Tibial nerve (tissue), 4 donors: ENCODE measurements at regions not wholly inside any gene's neighbourhood (a gene's known extent, or its start where the extent isn't known, plus 50 kb on each side); places are given as distances from the start of the nearest gene placed in this dataset.
A peak's percentile ranks its signal among the peaks of the same experiment; 100 is the strongest.

ENCODE experiments used
- DNase-seq, 2 donors: peaks; one replicate each; pipeline ENCODE4 v3.0.0-alpha.2; 2019; ENCODE audit warnings: low spot score in 2 of 2
- H3K27ac ChIP-seq, 4 donors: fragments of 200-600 bp; sonication (generic) in 3 of 4; one replicate each; pipeline ENCODE4 v1.5.1; 2017 to 2019; ENCODE audit warnings: mild to moderate bottlenecking in 1 of 4
- H3K27me3 ChIP-seq, 2 donors: fragments of 200-600 bp; sonication (generic) in 1 of 2; one replicate each; pipeline versions ENCODE4 v1.5.1 to v1.6.0; 2017 to 2019
- H3K36me3 ChIP-seq, 3 donors: fragments of 200-600 bp; sonication (generic); one replicate each; pipeline ENCODE4 v1.5.1; 2018 to 2019
- H3K4me1 ChIP-seq, 4 donors: fragments of 200-600 bp; sonication (generic) in 3 of 4; one replicate each; pipeline ENCODE4 v1.5.1; 2017 to 2019
- H3K4me3 ChIP-seq, 4 donors: fragments of 200-600 bp; sonication (generic) in 3 of 4; one replicate each; pipeline ENCODE4 v1.5.1; 2017 to 2019; ENCODE audit warnings: mild to moderate bottlenecking in 1 of 4, moderate library complexity in 1 of 4
- H3K9me3 ChIP-seq, 4 donors: fragments of 200-600 bp; sonication (generic) in 3 of 4; one replicate each; pipeline ENCODE4 v1.5.1; 2017 to 2019
- CTCF ChIP-seq, 5 experiments: fragments of 200-600 bp in 3 of 5; fragments of 450-650 bp in 2 of 5; sonication (generic) in 3 of 5; IDR thresholded peaks; one replicate each; pipeline ENCODE4 v1.5.1; 2016 to 2019; ENCODE audit warnings: antibody characterized with exemption in 5 of 5, mild to moderate bottlenecking in 3 of 5, moderate library complexity in 2 of 5
- EP300 ChIP-seq, 2 donors: sonication (generic); formaldehyde crosslinking; IDR thresholded peaks; one replicate each; pipeline ENCODE4 v1.6.1; 2017; ENCODE audit warnings: antibody characterized with exemption in 2 of 2, mild to moderate bottlenecking in 1 of 2
- POLR2A ChIP-seq, 2 donors: fragments of 450-650 bp; IDR thresholded peaks; one replicate each; pipeline ENCODE4 v1.6.1; 2017; ENCODE audit warnings: antibody characterized with exemption in 2 of 2, mild to moderate bottlenecking in 2 of 2, moderate library complexity in 2 of 2
- WGBS, 2 donors: methylation state at CpG; one replicate each; pipeline ENCODE4 v1.1.5; 2018; 5-methylcytosine and 5-hydroxymethylcytosine counted together

- WGBS, 2 donors, result 86 to 93% methylated on average over 1 of the region's 1 CpG
- DNase-seq, result no peak
- no peak overlapping the region for H3K27ac ChIP-seq
- H3K36me3 ChIP-seq, result no peaks in the 10 kb centered on the region
- no peak for TF ChIP-seq POLR2A (IDR thresholded peaks at IDR 0.05)
- TF ChIP-seq CTCF (IDR thresholded peaks at IDR 0.05), result no peak
- no peak for TF ChIP-seq EP300 (IDR thresholded peaks at IDR 0.05)
- no peaks in the 10 kb centered on the region for H3K4me1 ChIP-seq
- peaks cover 0 to 26% (median 4%) of the 10 kb centered on the region in 4 donors for H3K9me3 ChIP-seq
- H3K4me3 ChIP-seq, result no peak overlapping the region
- H3K27me3 ChIP-seq, result no peaks in the 10 kb centered on the region
Observed at GRCh38 chr4:100754751-100755150, 236.9 kb upstream of the EMCN start.

- H3K9me3 ChIP-seq, result peaks cover 0 to 7% (median 0%) of the 10 kb centered on the region in 4 donors
- no peaks in the 10 kb centered on the region for H3K36me3 ChIP-seq
- DNase-seq, result no peak
- no peaks in the 10 kb centered on the region for H3K27me3 ChIP-seq
- no peaks in the 10 kb centered on the region for H3K4me1 ChIP-seq
- TF ChIP-seq POLR2A (IDR thresholded peaks at IDR 0.05), result no peak
- TF ChIP-seq EP300 (IDR thresholded peaks at IDR 0.05), result no peak
- no peak for TF ChIP-seq CTCF (IDR thresholded peaks at IDR 0.05)
- H3K4me3 ChIP-seq, result no peak overlapping the region
- H3K27ac ChIP-seq, result no peak overlapping the region
Observed at GRCh38 chr4:100746141-100746739, 228.4 kb upstream of the EMCN start.

GRCh38 chr4:100742045-100742444 is 224.2 kb upstream of the EMCN start:
- peaks cover 0 to 2% (median 0%) of the 10 kb centered on the region in 4 donors for H3K4me1 ChIP-seq
- TF ChIP-seq POLR2A (IDR thresholded peaks at IDR 0.05) (no peak), EP300 (IDR thresholded peaks at IDR 0.05) (no peak), CTCF (IDR thresholded peaks at IDR 0.05) (peak in 2 of 5 experiments; percentile 11 to 13)
- no peaks in the 10 kb centered on the region for H3K27me3 ChIP-seq
- H3K9me3 ChIP-seq, result peaks cover 0 to 3% (median 0%) of the 10 kb centered on the region in 4 donors
- H3K27ac ChIP-seq, result no peak overlapping the region
- no peaks in the 10 kb centered on the region for H3K36me3 ChIP-seq
- H3K4me3 ChIP-seq, result no peak overlapping the region
- DNase-seq, result no peak
- WGBS, 2 donors, result 52 to 55% methylated on average over 4 of the region's 4 CpGs

- no peak overlapping the region for H3K4me3 ChIP-seq
- 74 to 80% methylated on average over 2 of the region's 2 CpGs for WGBS, 2 donors
- peaks cover 0 to 6% (median 0%) of the 10 kb centered on the region in 4 donors for H3K4me1 ChIP-seq
- no peak for TF ChIP-seq EP300 (IDR thresholded peaks at IDR 0.05)
- no peak for TF ChIP-seq CTCF (IDR thresholded peaks at IDR 0.05)
- TF ChIP-seq POLR2A (IDR thresholded peaks at IDR 0.05), result no peak
- H3K36me3 ChIP-seq, result no peaks in the 10 kb centered on the region
- no peaks in the 10 kb centered on the region for H3K9me3 ChIP-seq
- no peaks in the 10 kb centered on the region for H3K27me3 ChIP-seq
- H3K27ac ChIP-seq, result no peak overlapping the region
- no peak for DNase-seq
Observed at GRCh38 chr4:100739426-100739825, 221.6 kb upstream of the EMCN start.

- Histone ChIP-seq H3K27ac (peak overlapping the region in 2 of 4 donors; percentile 32 to 73), H3K27me3 (no peaks in the 10 kb centered on the region), H3K36me3 (no peaks in the 10 kb centered on the region), H3K9me3 (peaks cover 0 to 3% (median 0%) of the 10 kb centered on the region in 4 donors), H3K4me3 (no peak overlapping the region), H3K4me1 (peaks cover 0 to 6% (median 0%) of the 10 kb centered on the region in 4 donors)
- WGBS, 2 donors, result 69 to 77% methylated on average over 7 of the region's 7 CpGs
- TF ChIP-seq EP300 (IDR thresholded peaks at IDR 0.05) (peak in 1 of 2 donors; percentile 30), CTCF (IDR thresholded peaks at IDR 0.05) (no peak)
- peak in 1 of 2 donors; percentile 16 for DNase-seq
Observed at GRCh38 chr4:100738196-100739165, 220.7 kb upstream of the EMCN start.
